ENCODE measurements at regions not wholly inside any gene's neighbourhood (a gene's known extent, or its start where the extent isn't known, plus 50 kb on each side); places are given as distances from the start of the nearest gene placed in this dataset.
A peak's percentile ranks its signal among the peaks of the same experiment; 100 is the strongest.
"Not testable (repeated sequence)": the region's sequence is repeated elsewhere in the genome, so short reads cannot be mapped to it uniquely, and the experiment has no call there.

GRCh38 chr20:23149623-23150279 is 63.6 kb upstream of the CD93 start:
- no peak for DNase-seq

DNA sequence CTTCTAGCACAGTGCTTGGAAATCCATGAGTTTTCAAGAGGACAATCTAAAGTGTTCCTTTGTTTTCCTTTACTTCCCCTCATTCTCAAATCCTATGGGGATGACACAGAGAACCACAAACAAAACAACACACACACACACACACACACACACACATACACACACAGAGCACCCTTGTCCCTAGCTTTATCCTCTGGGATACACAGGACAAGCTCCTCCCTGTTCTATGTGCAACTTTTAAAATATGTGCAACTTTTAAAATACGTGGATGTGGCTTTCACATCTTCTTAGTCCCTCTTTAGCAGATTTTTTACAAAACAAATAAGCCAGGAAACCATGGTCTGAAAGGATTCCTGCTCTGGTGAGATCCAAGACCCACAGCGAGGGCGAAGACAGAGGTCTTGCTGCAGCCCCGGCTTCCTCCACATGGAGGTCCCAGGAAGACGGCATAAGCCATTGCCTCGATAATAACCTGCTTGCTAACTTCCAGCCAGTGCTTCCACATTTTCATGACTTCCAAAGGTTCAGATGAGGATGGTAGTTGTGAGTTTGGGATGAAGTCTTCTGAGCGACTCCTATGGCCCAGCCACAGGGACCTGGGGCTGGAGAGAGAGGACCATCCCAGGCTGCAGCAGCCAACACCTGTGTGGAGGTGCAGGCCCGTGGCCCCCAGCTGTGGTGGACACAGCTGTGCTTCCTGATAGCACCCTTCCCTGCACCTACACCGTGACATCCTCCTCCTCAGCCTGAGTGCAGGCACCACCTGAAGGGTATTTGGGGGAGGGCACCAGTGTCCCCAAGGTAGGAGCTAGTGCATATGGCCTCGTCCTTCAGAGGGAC is 62.8 kb upstream of the CD93 start:
- DNase-seq = no peak

GRCh38 chr20:23147964-23148730 is 62.0 kb upstream of the CD93 start:
- peak; percentile 89 to 96 for DNase-seq

- DNase-seq = no peak
Observed at GRCh38 chr20:23147647-23147963, 61.5 kb upstream of the CD93 start.

- peak in 1 of 2 donors; percentile 13 for DNase-seq
Observed at GRCh38 chr20:23146857-23147637, 60.9 kb upstream of the CD93 start.

GRCh38 chr20:23146181-23146580 is 60.1 kb upstream of the CD93 start:
- DNase-seq = no peak

DNA sequence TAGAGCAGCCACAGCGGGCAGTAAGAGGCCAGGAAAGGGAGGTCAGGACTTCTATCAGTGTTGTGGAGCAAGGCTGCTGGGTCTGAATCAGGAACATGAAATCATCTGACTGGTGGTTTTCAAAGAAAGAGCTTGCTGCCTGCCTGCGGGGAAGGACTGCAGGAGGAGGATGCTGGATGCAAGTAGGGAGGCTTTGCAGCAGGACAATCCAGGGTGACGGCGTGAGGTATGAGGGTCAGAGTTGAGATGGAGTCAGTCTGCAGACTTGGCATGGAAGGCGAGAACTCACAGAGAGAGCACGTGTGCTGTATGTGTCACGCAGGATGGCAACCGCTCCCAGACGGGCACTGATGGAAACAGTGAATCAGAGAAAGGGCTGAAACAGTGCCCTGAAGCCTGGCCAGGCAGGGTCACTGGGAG is 59.2 kb upstream of the CD93 start:
- peak; percentile 77 to 89 for DNase-seq

DNA sequence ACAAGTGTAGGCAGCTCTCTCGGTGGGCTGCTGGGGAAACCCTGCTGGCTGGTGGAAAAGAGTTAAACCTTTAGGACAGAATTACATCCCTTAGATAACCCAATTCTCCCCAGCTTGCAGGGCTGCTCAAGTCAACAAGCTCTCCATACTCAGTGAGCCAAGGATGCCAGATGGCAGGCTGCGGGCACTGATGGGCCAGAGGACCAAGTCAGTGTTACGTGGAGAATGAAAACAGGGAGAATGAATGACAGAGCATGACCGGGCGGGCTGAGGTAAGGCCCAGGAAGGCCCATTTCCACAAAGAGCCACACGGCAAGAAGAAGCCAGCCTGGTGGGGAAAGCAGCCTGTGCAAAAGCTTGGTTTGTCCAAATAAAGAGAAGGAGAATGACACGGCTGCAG is 58.7 kb upstream of the CD93 start:
- no peak for DNase-seq

DNA sequence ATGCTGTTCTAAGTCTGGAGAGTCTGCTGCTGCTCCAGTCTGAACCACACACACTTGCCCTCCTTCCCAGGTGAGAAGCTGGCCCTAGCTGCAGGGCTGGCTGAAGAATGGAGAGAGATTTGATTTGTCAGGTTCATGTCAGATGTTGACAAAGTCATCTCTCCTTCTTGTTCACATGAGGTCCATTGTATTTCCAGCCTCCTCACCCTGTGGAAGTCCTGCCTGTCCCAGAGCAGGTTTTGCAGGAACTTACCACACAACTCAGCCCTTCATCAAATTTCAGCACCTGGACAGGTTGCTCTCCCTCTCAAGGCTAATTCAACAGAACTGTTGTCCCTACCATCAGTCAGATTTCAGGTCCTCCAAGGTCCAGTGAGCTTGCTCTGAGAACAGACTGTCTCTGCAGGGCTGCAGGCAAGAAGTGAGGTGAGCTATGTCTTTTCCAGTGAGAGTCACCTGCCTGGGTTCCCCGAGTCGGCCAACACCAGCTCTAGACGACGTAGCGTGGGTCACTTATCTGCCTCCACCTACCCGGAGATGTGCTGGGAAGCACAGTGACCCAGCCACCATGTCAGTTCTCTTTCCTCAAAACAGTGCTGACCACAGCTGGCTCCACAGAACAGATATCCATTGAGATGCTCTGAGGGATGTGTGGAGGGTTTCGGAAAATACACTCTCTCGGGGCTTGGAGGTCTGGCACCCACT is 58.0 kb upstream of the CD93 start:
- no peak for DNase-seq

DNA sequence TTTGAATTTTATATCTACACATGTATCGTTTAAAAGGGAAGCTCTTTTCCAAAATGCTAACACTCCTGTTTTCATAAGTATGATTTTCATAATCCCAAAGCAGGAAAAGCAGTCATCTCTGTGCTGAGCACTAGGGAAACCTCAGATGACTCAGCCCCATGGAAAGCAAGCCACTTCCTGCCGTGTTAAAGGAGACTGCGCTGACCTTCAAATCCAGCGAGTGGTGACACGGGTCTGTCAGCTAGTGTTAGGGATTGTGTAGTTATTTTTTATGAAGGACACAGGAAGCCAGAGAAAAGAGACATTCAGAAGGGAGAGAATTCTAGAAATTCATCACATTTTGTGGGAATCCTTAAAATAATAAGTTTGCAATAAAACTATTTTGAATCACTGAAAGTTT is 57.0 kb upstream of the CD93 start:
- peak; percentile 85 to 96 for DNase-seq

- peak; percentile 81 to 87 for DNase-seq
Observed at GRCh38 chr20:23142162-23143050, 56.3 kb upstream of the CD93 start.

DNA sequence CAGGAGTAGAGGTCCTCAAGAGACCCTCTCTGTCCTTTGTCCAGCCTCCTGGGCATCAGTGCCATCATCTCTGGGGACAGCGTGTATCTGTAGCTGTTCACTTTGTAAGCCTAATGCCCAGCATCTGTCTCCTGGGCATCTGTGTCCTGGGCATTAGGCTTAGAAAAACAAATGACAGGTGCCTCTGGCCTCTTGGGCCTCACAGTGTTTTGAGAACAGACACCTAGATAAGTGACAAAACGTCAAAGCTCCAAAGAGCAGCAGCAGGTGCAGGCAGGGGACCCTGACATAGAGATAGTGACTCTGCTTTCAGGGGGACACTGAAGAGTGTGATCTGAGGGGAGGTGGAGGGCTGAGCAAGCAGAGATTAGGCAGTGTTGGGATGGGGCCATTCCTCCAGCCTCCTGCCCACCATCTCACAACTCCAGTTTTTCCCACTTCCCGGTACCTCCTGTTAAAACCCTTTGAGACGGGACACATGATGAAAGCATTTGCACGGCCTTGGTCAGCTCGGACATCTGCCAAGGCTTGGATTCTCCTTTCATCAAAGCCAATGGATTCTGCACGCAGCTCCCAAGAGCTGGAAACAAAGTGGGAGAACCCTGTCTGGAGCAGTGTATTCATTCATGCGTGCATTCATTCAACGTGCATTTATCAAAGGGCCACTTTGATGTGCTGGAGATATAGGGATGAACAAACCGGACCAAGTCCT is 55.5 kb upstream of the CD93 start:
- DNase-seq = no peak

DNA sequence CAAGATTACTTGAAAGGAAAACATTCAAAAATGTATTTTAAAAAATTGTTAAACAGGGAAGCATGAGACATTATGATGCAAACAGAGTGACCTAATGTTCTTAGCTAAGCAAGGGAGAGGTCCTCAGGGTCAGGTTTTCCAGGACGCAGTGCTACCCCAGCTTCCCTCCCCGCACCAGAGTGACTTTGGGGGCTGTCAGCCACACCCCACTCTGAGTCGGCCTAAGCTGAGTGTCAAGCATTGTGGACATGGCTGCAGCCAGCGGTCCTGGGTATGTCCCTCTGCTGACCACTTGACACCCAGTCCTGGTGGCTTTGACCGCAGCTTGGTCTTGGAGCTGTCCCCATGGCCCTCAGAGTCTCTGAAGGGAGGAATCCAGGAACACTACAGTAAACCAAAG is 54.9 kb upstream of the CD93 start:
- peak; percentile 56 to 57 for DNase-seq

GRCh38 chr20:23139984-23140383 is 53.9 kb upstream of the CD93 start:
- not testable (repeated sequence) for DNase-seq

DNA sequence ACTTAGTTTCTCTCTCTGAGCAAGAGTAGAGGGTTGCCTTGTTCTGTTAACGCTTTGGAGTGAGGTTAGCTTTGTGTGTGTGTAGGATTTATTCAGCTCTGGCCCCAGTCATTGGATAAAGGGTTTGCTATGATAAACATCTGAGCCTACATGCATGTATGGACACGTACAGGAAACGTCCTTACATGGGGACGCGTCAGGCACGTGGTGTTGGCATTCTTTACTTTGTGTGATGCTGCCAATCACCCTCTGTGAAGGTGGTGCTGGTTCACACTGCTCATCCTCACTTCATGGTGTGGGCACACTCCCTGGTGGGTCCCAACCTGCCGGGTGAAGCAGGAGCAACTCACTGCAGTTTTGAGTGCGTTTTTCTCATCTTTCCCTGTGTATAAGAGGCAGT is 53.4 kb upstream of the CD93 start:
- no peak for DNase-seq

DNA sequence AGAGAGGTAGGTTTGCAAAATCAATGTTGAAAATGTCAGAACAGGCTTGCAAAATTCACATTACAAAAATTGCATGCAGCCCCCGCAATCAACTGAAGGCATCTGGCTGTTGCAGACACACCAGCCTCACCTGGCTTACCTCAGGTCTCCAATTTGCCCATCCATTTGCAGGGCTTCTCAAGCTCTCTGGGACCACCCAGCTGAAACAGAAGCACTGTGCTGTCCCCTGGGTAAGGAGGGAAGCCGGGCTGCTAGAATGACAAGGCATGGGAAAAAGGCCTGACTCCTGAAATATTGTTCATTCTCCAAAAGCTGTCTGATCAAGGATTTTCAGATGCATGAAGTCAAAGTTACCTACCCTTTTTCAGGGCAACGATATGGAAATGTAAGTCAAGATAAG is 52.6 kb upstream of the CD93 start:
- DNase-seq = no peak

DNA sequence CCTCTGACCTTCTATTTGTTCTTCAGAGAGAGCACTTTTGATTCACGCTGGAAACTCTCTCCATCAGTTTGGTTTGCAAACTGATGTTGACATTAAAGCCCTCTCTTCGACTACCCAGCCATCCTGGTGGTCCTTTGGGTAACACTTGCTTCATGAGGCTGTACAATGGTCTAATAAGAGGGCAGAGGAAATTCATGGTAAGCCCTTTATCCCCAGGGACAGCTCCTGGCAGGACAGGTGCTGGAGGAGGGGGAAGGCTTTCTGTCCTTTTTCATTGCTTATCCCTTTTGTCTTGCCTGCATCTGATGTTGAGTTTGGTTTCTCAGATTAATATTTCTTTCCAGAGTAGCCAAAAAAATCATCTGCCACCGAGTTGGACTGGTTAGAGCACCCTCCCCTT is 52.1 kb upstream of the CD93 start:
- DNase-seq = no peak

DNA sequence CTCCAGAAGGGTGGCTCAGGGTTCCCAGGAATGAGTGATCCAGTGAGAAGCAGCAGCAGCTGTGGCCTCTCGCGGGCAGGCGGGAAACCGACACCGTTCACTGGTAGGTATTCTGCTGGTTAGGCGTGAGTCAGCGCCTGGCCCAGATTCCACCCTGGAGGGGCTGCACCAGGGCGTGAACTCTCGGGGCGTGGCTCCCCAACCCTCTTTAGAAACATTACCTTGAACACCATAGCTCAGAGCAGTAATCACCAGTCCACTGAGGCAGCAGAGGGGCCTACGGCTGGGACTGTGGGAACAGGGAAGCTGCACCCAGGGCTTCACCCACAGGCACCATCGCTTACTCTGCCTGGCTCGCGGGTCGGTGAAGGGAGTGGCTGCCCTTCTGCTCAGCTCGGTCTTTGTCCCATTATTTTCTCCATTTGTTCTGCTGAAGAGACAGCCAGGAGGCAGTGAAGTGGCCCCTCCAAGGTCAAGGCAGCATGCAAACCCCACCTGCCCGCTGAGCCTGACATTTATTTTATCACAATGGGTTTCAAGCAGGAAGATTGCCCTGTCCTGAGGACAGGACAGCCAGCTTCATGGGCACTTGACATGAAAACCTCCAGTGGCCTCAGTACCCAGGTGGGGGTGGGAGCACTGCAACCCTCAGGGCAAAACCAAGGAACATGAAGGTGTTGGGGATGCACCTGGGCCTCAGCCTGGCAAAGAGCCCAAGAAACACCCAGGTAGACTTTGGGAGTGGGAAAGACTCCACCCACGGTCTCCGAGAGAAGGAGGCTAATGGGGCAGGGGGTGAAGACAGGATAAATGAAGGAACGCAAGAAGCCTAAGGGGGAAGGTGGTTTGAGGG is 51.0 kb upstream of the CD93 start:
- no peak for DNase-seq

Measured in inflammatory macrophage (primary cell).